ENCODE measurements at regions not wholly inside any gene's neighbourhood (a gene's known extent, or its start where the extent isn't known, plus 50 kb on each side); places are given as distances from the start of the nearest gene placed in this dataset.

GRCh38 chrX:65837875-65838549 is 170.6 kb downstream of the MSN start:
- Histone ChIP-seq H3K9ac (ENCODE audit: low read length) (no peak overlapping the region), H3K36me3 (ENCODE audit: control insufficient read depth in 1 of 2, insufficient read depth in 2 of 2, low read length in 2 of 2) (no peaks in the 10 kb centered on the region), H3K4me3 (replicated peaks in 1 of 2; ENCODE audit: low read depth in 1 of 2, low read length in 2 of 2) (no peak overlapping the region), H3K27me3 (ENCODE audit: insufficient read depth, low read length) (no peaks in the 10 kb centered on the region), H3K27ac (ENCODE audit: low read depth, low read length) (no peak overlapping the region), H3K4me1 (ENCODE audit: control insufficient read depth in 1 of 2, insufficient read depth in 2 of 2, low read length in 2 of 2) (no peaks in the 10 kb centered on the region), H3K79me2 (ENCODE audit: insufficient read depth, low read length) (no peaks in the 10 kb centered on the region), H3K9me3 (ENCODE audit: control insufficient read depth in 1 of 2, insufficient read depth in 1 of 2, low read depth in 1 of 2, low read length in 2 of 2) (no peaks in the 10 kb centered on the region), H4K20me1 (ENCODE audit: insufficient read depth) (no peaks in the 10 kb centered on the region), H3K4me2 (ENCODE audit: low read length) (no peak overlapping the region), H3K9me2 (ENCODE audit: insufficient read depth) (no peaks in the 10 kb centered on the region), H2AFZ (ENCODE audit: low read depth, low read length, poor library complexity, severe bottlenecking) (no peak overlapping the region)
- no peak for ATAC-seq
- RAD21 ChIA-PET (ENCODE audit: low non-redundant PET in 1 of 2, low total read pairs in 2 of 2, uncharacterized antibody in 2 of 2, unreplicated experiment in 2 of 2) = no interaction called here
- CTCF ChIA-PET = no interaction called here
- no peak for TF ChIP-seq ATF3 (IDR thresholded peaks at IDR 0.05)
- TF ChIP-seq JUND (IDR thresholded peaks at IDR 0.05) = no peak
- TF ChIP-seq CEBPB (IDR thresholded peaks at IDR 0.05; ENCODE audit: low read depth) = no peak
- no peak for TF ChIP-seq POLR2A (IDR thresholded peaks at IDR 0.05; ENCODE audit: borderline replicate concordance, extremely low read depth, insufficient read depth, insufficient read length)
- TF ChIP-seq CBX3 (IDR thresholded peaks at IDR 0.05; ENCODE audit: low read depth) = no peak
- no peak for TF ChIP-seq RAD21 (IDR thresholded peaks at IDR 0.05; ENCODE audit: low read depth)
- no peak for TF ChIP-seq ZNF274 (IDR thresholded peaks at IDR 0.05; ENCODE audit: low read depth, low read length)
- TF ChIP-seq SRF (IDR thresholded peaks at IDR 0.05; ENCODE audit: low read depth) = no peak
- TF ChIP-seq ZFX (IDR thresholded peaks at IDR 0.05) = no peak
- POLR2A ChIA-PET = no interaction called here
- DNase-seq (ENCODE audit: low read depth, low spot score) = no peak
- intact Hi-C loops (cut with micrococcal nuclease) = no loop called here
- BruUV-seq (replicated peaks) = no TSS peak

GRCh38 chrX:65831268-65831667 is 163.8 kb downstream of the MSN start:
- intact Hi-C loops (cut with micrococcal nuclease) = no loop called here
- ATAC-seq (no peak), DNase-seq (ENCODE audit: low read depth, low spot score) (no peak)
- no peaks in the 10 kb centered on the region for H3K79me2 ChIP-seq (ENCODE audit: insufficient read depth, low read length)
- H2AFZ ChIP-seq (ENCODE audit: low read depth, low read length, poor library complexity, severe bottlenecking) = no peak overlapping the region
- no peaks in the 10 kb centered on the region for H4K20me1 ChIP-seq (ENCODE audit: insufficient read depth)
- no peaks in the 10 kb centered on the region for H3K9me3 ChIP-seq (ENCODE audit: control insufficient read depth in 1 of 2, insufficient read depth in 1 of 2, low read depth in 1 of 2, low read length in 2 of 2)
- ChIA-PET POLR2A (no interaction called here), CTCF (no interaction called here), RAD21 (ENCODE audit: low non-redundant PET in 1 of 2, low total read pairs in 2 of 2, uncharacterized antibody in 2 of 2, unreplicated experiment in 2 of 2) (no interaction called here)
- H3K9me2 ChIP-seq (ENCODE audit: insufficient read depth) = no peaks in the 10 kb centered on the region
- no peaks in the 10 kb centered on the region for H3K36me3 ChIP-seq (ENCODE audit: control insufficient read depth in 1 of 2, insufficient read depth in 2 of 2, low read length in 2 of 2)
- no peaks in the 10 kb centered on the region for H3K27me3 ChIP-seq (ENCODE audit: insufficient read depth, low read length)
- H3K27ac ChIP-seq (ENCODE audit: low read depth, low read length) = no peak overlapping the region
- no peaks in the 10 kb centered on the region for H3K4me1 ChIP-seq (ENCODE audit: control insufficient read depth in 1 of 2, insufficient read depth in 2 of 2, low read length in 2 of 2)
- no peak for TF ChIP-seq ZNF274 (IDR thresholded peaks at IDR 0.05; ENCODE audit: low read depth, low read length)
- no peak for TF ChIP-seq ZFX (IDR thresholded peaks at IDR 0.05)
- no peak for TF ChIP-seq SP1 (IDR thresholded peaks at IDR 0.05; ENCODE audit: low read depth)
- TF ChIP-seq CEBPB (IDR thresholded peaks at IDR 0.05; ENCODE audit: low read depth) = no peak
- no peak for TF ChIP-seq EGR1 (IDR thresholded peaks at IDR 0.05; ENCODE audit: low read depth)
- no peak for TF ChIP-seq JUND (IDR thresholded peaks at IDR 0.05)
- no peak for TF ChIP-seq ATF3 (IDR thresholded peaks at IDR 0.05)
- TF ChIP-seq TCF7L2 (IDR thresholded peaks at IDR 0.05; ENCODE audit: borderline replicate concordance, extremely low read depth, insufficient read depth, insufficient read length) = no peak
- TF ChIP-seq SRF (IDR thresholded peaks at IDR 0.05; ENCODE audit: low read depth) = no peak
- no peak for TF ChIP-seq POLR2A (IDR thresholded peaks at IDR 0.05; ENCODE audit: borderline replicate concordance, extremely low read depth, insufficient read depth, insufficient read length)
- no peak overlapping the region for H3K9ac ChIP-seq (ENCODE audit: low read length)
- H3K4me3 ChIP-seq (replicated peaks in 1 of 2; ENCODE audit: low read depth in 1 of 2, low read length in 2 of 2) = no peak overlapping the region
- H3K4me2 ChIP-seq (ENCODE audit: low read length) = no peak overlapping the region
- BruUV-seq (replicated peaks) = no TSS peak
